Gastrocnemius medialis (tissue), 4 donors: ENCODE measurements at regions not wholly inside any gene's neighbourhood (a gene's known extent, or its start where the extent isn't known, plus 50 kb on each side); places are given as distances from the start of the nearest gene placed in this dataset.

ENCODE experiments used
- ATAC-seq, 2 donors: fragments of 150-250 bp; one replicate each; pipeline ENCODE4 v1.9.1; 2016
- DNase-seq, 2 donors: peaks; one replicate each; pipeline ENCODE4 v3.0.0-alpha.2; 2019
- H3K27ac ChIP-seq, 4 donors: fragments of 200-600 bp; sonication (generic); 1 replicate in 1 of 4; 2 replicates in 3 of 4; pipeline ENCODE4 v1.5.1; 2016 to 2018; ENCODE audit warnings: mild to moderate bottlenecking in 2 of 4, moderate library complexity in 1 of 4
- H3K27me3 ChIP-seq, 3 donors: fragments of 200-600 bp; sonication (generic) in 2 of 3; 1 replicate in 1 of 3; 2 replicates in 2 of 3; pipeline versions ENCODE4 v1.5.1 to v1.6.0; 2016 to 2019; ENCODE audit warnings: mild to moderate bottlenecking in 1 of 3, moderate library complexity in 1 of 3
- H3K36me3 ChIP-seq, 2 donors: fragments of 200-600 bp; sonication (generic) in 1 of 2; one replicate each; pipeline ENCODE4 v1.5.1; 2017 to 2018
- H3K4me1 ChIP-seq, 2 donors: fragments of 200-600 bp; sonication (generic) in 1 of 2; one replicate each; pipeline ENCODE4 v1.5.1; 2016 to 2017; ENCODE audit warnings: mild to moderate bottlenecking in 2 of 2
- H3K4me3 ChIP-seq, 4 donors: fragments of 200-600 bp; sonication (generic) in 3 of 4; 1 replicate in 1 of 4; 2 replicates in 3 of 4; pipeline ENCODE4 v1.5.1; 2016 to 2019; ENCODE audit warnings: mild to moderate bottlenecking in 2 of 4
- H3K9me3 ChIP-seq, 3 donors: fragments of 200-600 bp; sonication (generic) in 2 of 3; 1 replicate in 1 of 3; 2 replicates in 2 of 3; pipeline ENCODE4 v1.5.1; 2016 to 2019
- POLR2A ChIP-seq, 2 donors: fragments of 450-650 bp; IDR thresholded peaks; one replicate each; pipeline ENCODE4 v1.6.1; 2017; ENCODE audit warnings: antibody characterized with exemption in 2 of 2, mild to moderate bottlenecking in 2 of 2, moderate library complexity in 2 of 2
- in situ Hi-C, 4 donors: fragments of 200-750 bp; cut with MboI; loops; one replicate each; pipeline versions ENCODE4 v1.15.0 to v1.8.0; 2017; ENCODE audit warnings: low sequenced_read_pairs in 4 of 4
- intact Hi-C: fragments of 100-400 bp; cut with DNase I; formaldehyde crosslinking; loops from one replicate; pipeline ENCODE4 v1.15.1; 2023; ENCODE audit warnings: low total_unique reads
- TF ChIP-seq, protein P1 (sequence below), 5 experiments: fragments of 450-650 bp in 3 of 5; fragments of 200-600 bp in 2 of 5; sonication (generic) in 2 of 5; IDR thresholded peaks in 4 of 5; conservative IDR thresholded peaks in 1 of 5; 1 replicate in 4 of 5; 2 replicates in 1 of 5; pipeline ENCODE4 v1.5.1; 2016 to 2019; ENCODE audit warnings: antibody characterized with exemption in 5 of 5, mild to moderate bottlenecking in 3 of 5, moderate library complexity in 3 of 5

DNA sequence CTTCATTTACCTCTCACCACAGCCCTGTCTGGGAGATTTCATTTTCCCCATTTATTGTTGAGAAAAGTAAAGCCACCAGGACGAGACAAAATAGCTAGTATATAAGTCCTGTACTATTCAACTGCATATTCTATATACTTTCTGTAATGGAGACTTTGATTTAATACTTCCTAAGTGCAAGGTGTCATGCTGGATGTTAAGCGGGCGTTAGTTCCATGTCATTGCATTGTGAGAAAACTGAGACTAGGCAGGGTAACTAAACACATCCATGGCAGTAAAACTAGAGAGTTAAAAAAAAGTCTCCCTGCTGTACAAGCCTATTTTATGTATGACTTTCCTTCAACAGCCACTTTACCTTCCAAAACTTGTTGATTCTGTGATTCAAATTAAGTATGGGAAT, 969.6 kb downstream of the STIM2 start:
- no peak overlapping the region for H3K27ac ChIP-seq
- no peaks in the 10 kb centered on the region for H3K9me3 ChIP-seq
- no peak for ATAC-seq
- intact Hi-C loops (no loop called here), in situ Hi-C loops (no loop called here)
- H3K27me3 ChIP-seq = no peaks in the 10 kb centered on the region
- no peak overlapping the region for H3K4me3 ChIP-seq
- TF ChIP-seq, protein P1, sequence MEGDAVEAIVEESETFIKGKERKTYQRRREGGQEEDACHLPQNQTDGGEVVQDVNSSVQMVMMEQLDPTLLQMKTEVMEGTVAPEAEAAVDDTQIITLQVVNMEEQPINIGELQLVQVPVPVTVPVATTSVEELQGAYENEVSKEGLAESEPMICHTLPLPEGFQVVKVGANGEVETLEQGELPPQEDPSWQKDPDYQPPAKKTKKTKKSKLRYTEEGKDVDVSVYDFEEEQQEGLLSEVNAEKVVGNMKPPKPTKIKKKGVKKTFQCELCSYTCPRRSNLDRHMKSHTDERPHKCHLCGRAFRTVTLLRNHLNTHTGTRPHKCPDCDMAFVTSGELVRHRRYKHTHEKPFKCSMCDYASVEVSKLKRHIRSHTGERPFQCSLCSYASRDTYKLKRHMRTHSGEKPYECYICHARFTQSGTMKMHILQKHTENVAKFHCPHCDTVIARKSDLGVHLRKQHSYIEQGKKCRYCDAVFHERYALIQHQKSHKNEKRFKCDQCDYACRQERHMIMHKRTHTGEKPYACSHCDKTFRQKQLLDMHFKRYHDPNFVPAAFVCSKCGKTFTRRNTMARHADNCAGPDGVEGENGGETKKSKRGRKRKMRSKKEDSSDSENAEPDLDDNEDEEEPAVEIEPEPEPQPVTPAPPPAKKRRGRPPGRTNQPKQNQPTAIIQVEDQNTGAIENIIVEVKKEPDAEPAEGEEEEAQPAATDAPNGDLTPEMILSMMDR (IDR thresholded peaks at IDR 0.05 in 4 of 5, conservative IDR thresholded peaks at IDR 0.05 in 1 of 5) = no peak
- TF ChIP-seq POLR2A (IDR thresholded peaks at IDR 0.05) = no peak
- no peak for DNase-seq
- H3K36me3 ChIP-seq = no peaks in the 10 kb centered on the region
- H3K4me1 ChIP-seq = no peaks in the 10 kb centered on the region

DNA sequence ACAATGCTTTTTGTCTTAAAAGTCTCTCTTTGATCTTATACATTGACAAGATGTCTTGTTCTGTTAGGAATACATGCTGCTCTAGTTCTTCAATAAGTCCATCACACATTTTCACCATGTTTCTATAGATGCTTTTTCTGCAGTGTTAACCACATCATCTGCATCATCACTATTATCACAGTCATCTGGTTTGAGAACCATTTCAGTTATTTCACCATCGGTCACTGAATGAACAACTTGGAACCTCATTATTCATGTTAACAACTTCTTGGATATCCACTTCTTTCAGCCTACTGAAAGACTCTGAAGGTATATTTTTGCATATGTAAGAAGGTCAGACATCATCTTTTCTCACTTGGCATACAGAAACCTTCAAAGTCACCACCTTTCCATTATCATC, 975.2 kb downstream of the STIM2 start:
- Histone ChIP-seq H3K4me1 (no peaks in the 10 kb centered on the region), H3K27me3 (no peaks in the 10 kb centered on the region), H3K36me3 (no peaks in the 10 kb centered on the region), H3K27ac (no peak overlapping the region), H3K9me3 (no peaks in the 10 kb centered on the region), H3K4me3 (no peak overlapping the region)
- no peak for DNase-seq
- ATAC-seq = no peak
- intact Hi-C loops = no loop called here
- TF ChIP-seq, protein P1 (IDR thresholded peaks at IDR 0.05 in 4 of 5, conservative IDR thresholded peaks at IDR 0.05 in 1 of 5) = no peak
- in situ Hi-C loops = no loop called here

DNA sequence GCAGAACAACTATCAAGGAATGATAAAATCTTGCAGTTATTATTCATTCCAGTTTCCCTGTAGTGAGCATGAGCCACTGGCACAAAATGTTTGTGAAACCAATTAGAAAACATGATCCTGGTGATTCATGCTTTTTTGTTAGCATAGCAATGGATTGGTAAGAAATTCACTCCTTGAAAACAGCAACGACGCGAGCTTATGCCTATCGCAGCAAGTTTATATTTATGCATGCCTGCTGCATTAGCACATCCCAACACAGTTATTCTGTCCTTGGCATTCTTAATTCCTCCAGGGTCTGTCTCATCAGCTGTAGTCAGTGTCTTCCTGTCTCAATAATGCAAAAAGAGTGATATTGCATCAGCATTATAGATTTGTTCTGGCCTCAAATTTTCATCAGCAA, 975.9 kb downstream of the STIM2 start:
- intact Hi-C loops = no loop called here
- Histone ChIP-seq H3K36me3 (no peaks in the 10 kb centered on the region), H3K27ac (no peak overlapping the region), H3K4me3 (no peak overlapping the region), H3K4me1 (no peaks in the 10 kb centered on the region), H3K9me3 (no peaks in the 10 kb centered on the region), H3K27me3 (no peaks in the 10 kb centered on the region)
- ATAC-seq = no peak
- no peak for DNase-seq
- TF ChIP-seq, protein P1 (IDR thresholded peaks at IDR 0.05 in 4 of 5, conservative IDR thresholded peaks at IDR 0.05 in 1 of 5) = no peak
- no peak for TF ChIP-seq POLR2A (IDR thresholded peaks at IDR 0.05)
- in situ Hi-C loops = no loop called here

DNA sequence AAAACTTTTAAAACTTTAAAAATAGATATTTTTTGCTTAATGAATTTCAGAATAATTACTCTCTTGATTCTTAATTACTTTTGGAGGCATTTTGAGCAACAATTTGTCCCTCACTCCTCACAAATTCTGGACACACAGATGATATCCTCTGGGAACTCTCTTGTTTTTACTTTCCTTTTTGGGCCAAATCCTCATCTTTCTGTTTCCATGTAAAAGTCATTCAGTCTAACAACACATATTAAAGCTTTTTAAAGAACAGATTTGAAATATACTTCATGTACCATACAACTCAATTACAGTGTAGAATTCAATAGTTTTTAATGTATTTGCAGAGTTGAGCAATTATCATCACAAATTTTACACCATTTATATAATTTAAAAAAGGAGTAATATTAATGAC, 983.1 kb downstream of the STIM2 start:
- Histone ChIP-seq H3K4me3 (no peak overlapping the region), H3K27me3 (no peaks in the 10 kb centered on the region), H3K36me3 (no peaks in the 10 kb centered on the region), H3K4me1 (no peaks in the 10 kb centered on the region), H3K9me3 (no peaks in the 10 kb centered on the region), H3K27ac (no peak overlapping the region)
- intact Hi-C loops = no loop called here
- in situ Hi-C loops = no loop called here
- DNase-seq (no peak), ATAC-seq (no peak)
- no peak for TF ChIP-seq POLR2A (IDR thresholded peaks at IDR 0.05)
- TF ChIP-seq, protein P1 (IDR thresholded peaks at IDR 0.05 in 4 of 5, conservative IDR thresholded peaks at IDR 0.05 in 1 of 5) = no peak

DNA sequence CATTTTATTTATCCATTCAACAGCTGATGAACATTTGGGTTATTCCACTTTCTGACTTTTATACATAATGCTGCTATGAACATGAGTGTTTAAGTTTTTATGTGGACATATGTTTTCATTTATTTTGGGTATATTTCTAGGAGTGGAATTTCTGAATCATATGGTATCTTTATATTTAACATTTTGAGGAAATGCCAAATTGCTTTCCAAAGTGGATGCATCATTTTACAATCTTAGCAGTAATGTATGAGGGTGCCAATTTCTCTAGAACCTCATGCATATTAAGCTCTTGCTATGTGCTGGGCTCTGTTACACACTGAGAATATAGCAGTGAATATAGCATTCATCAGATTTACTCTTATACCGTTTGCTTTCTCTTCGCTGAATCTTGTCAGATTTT, 983.7 kb downstream of the STIM2 start:
- H3K27me3 ChIP-seq = no peaks in the 10 kb centered on the region
- no peak for TF ChIP-seq POLR2A (IDR thresholded peaks at IDR 0.05)
- TF ChIP-seq, protein P1 (IDR thresholded peaks at IDR 0.05 in 4 of 5, conservative IDR thresholded peaks at IDR 0.05 in 1 of 5) = no peak
- H3K4me1 ChIP-seq = no peaks in the 10 kb centered on the region
- no peaks in the 10 kb centered on the region for H3K9me3 ChIP-seq
- in situ Hi-C loops = no loop called here
- H3K4me3 ChIP-seq = no peak overlapping the region
- intact Hi-C loops = no loop called here
- ATAC-seq (no peak), DNase-seq (no peak)
- no peaks in the 10 kb centered on the region for H3K36me3 ChIP-seq
- no peak overlapping the region for H3K27ac ChIP-seq
